ENCODE measurements at regions not wholly inside any gene's neighbourhood (a gene's known extent, or its start where the extent isn't known, plus 50 kb on each side); places are given as distances from the start of the nearest gene placed in this dataset.
A peak's percentile ranks its signal among the peaks of the same experiment; 100 is the strongest.
"Not testable (repeated sequence)": the region's sequence is repeated elsewhere in the genome, so short reads cannot be mapped to it uniquely, and the experiment has no call there.

DNA sequence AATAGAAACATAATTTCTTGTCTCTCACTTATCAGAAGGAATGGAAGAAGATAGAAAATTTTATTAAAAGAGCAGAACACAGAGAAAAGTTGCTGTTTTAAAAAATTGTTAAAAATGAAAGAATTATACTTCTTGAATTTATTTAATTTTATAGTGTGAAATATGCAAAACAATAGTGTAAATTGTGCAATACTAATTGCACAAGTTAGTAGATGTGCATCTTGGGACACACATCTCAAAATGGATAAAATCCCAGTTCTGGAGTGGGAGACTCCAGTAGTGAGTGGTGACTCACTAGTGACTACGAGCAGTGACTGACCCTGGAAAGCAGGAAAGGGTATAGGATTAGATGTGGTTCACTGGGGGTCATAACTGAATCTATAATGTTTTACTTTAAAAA lies 223.2 kb downstream of the MSX2 start:
- TF ChIP-seq, protein P1, sequence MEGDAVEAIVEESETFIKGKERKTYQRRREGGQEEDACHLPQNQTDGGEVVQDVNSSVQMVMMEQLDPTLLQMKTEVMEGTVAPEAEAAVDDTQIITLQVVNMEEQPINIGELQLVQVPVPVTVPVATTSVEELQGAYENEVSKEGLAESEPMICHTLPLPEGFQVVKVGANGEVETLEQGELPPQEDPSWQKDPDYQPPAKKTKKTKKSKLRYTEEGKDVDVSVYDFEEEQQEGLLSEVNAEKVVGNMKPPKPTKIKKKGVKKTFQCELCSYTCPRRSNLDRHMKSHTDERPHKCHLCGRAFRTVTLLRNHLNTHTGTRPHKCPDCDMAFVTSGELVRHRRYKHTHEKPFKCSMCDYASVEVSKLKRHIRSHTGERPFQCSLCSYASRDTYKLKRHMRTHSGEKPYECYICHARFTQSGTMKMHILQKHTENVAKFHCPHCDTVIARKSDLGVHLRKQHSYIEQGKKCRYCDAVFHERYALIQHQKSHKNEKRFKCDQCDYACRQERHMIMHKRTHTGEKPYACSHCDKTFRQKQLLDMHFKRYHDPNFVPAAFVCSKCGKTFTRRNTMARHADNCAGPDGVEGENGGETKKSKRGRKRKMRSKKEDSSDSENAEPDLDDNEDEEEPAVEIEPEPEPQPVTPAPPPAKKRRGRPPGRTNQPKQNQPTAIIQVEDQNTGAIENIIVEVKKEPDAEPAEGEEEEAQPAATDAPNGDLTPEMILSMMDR (conservative IDR thresholded peaks at IDR 0.05; ENCODE audit: low read depth, low read length), result no peak
- no peak overlapping the region for H3K4me3 ChIP-seq (ENCODE audit: low read depth, low read length)
- no peak for DNase-seq (ENCODE audit: low read depth)

GRCh38 chr5:174945853-174946252 lies 221.5 kb downstream of the MSX2 start:
- DNase-seq (ENCODE audit: low read depth), result no peak
- TF ChIP-seq, protein P1 (conservative IDR thresholded peaks at IDR 0.05; ENCODE audit: low read depth, low read length), result no peak
- H3K4me3 ChIP-seq (ENCODE audit: low read depth, low read length), result no peak overlapping the region

DNA sequence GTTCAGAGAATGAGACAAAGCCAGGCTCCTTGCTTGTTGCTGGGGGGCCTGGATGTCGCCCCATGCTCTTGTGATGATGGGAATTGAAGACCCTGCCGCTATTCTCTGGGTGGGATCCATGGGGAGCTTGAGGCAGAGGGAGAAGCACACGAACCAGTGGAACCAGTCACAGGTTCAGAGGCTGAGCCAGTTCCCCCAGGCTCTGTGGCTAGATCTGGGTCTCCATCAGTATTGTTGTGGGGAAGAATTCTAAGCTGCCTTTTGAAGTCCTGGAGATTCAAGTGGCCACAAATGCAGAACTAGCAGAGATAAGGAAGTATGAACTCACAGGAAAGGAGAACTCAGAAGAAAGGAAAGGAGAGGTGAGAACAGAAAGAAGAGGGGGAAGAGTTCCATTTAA lies 219.4 kb downstream of the MSX2 start:
- DNase-seq (ENCODE audit: low read depth), result no peak
- TF ChIP-seq, protein P1 (conservative IDR thresholded peaks at IDR 0.05; ENCODE audit: low read depth, low read length), result no peak
- H3K4me3 ChIP-seq (ENCODE audit: low read depth, low read length), result no peak overlapping the region

DNA sequence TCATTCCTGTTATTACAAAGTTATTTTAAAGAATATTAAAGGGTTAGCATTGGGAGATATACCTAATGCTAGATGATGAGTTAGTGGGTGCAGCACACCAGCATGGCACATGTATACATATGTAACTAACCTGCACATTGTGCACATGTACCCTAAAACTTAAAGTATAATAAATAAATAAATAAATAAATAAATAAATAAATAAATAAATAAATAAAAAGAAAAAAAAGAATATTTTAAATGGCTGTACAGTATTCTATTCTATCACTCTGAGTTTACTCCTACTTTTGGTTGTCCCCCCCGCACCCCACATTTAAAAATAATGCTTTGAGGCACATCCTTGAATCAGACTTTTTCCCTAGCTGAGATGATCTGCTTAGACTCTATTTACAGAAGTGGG lies 218.6 kb downstream of the MSX2 start:
- H3K4me3 ChIP-seq (ENCODE audit: low read depth, low read length); DNase-seq (ENCODE audit: low read depth): not testable (repeated sequence)

- DNase-seq (ENCODE audit: low read depth), result no peak
- TF ChIP-seq, protein P1 (conservative IDR thresholded peaks at IDR 0.05; ENCODE audit: low read depth, low read length), result no peak
- H3K4me3 ChIP-seq (ENCODE audit: low read depth, low read length), result no peak overlapping the region
These were observed 213.1 kb downstream of the MSX2 start for GRCh38 chr5:174937201-174938123.

DNA sequence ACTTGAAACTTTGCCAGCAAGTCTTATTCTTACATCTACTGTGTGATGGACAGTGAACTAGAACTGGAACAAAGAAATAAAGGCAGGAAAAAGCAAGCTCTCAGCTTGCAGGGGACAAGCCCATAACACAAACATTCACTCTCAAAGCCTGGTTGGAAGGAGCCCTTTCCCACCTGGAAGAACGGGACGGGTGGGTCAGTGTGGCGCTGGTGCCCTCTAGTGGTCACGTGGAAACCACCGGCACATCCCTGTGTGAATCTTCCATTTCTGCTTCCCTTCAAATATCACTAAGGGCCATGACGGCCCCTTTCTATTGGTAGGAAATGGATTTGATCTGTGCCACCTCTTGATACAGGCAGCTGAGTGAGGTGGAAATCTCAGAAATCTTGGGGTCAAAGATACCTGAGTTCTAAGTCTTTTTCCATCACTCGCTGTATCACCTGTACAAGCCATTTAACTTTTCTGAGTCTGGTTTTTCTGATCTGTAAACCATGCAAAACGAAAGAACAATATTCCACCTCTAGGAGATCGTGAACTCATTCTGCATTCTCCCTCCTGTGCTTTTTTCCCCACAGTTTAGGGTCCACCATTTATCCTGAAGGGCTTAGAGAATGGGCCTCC lies 211.6 kb downstream of the MSX2 start:
- DNase-seq (ENCODE audit: low read depth), result no peak
- TF ChIP-seq, protein P1 (conservative IDR thresholded peaks at IDR 0.05; ENCODE audit: low read depth, low read length), result peak; percentile 92
- H3K4me3 ChIP-seq (ENCODE audit: low read depth, low read length), result no peak overlapping the region

DNA sequence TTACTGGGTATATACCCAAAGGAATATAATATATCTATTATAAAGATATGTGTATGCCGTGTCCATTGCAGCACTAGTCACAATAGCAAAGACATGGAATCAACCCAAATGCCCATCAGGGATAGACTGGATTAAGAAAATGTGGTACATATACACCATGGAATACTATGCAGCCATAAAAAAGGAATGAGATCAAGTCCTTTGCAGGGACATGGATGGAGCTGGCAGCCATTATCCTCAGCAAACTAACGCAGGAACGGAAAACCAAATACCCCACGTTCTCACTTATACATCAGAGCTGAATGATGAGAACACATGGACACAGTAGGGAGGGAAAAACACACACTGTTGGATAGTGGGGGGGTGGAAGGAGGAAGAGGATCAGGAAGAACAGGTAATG lies 206.7 kb downstream of the MSX2 start:
- DNase-seq (ENCODE audit: low read depth), result not testable (repeated sequence)

DNA sequence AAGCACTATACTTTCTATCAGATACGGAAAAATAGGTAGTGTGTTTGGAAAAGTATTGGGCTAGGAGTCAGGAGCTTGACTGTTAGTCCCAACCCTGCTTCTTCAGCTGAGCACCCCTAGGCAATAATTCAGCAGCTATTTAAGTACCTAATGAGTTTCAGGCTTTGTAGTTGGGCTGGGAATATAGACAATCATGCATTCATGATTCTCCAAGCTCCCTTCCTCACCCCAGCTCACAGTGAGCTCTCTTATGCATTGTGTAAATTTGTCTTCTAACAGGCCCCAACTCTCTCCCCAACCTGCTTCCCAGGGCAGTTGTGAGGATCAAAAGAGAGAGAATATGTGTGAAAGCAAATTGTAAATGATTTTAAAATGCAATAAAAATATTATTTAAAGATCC lies 201.2 kb downstream of the MSX2 start:
- H3K4me3 ChIP-seq (ENCODE audit: low read depth, low read length), result no peak overlapping the region
- DNase-seq (ENCODE audit: low read depth), result no peak
- TF ChIP-seq, protein P1 (conservative IDR thresholded peaks at IDR 0.05; ENCODE audit: low read depth, low read length), result no peak

More for the DNA sequence above, 206.7 kb downstream of the MSX2 start:
- H3K4me3 ChIP-seq (ENCODE audit: low read depth, low read length), result not testable (repeated sequence)
